Fibroblast of villous mesenchyme (primary cell): ENCODE measurements at regions not wholly inside any gene's neighbourhood (a gene's known extent, or its start where the extent isn't known, plus 50 kb on each side); places are given as distances from the start of the nearest gene placed in this dataset.

Source experiments
- DNase-seq: peaks from one replicate; pipeline ENCODE4 v3.0.0-alpha.2; 2010; ENCODE audit warnings: low read depth
- H3K4me3 ChIP-seq: 2 replicates; pipeline ENCODE4 v1.5.1; 2011; ENCODE audit warnings: low read depth, mild to moderate bottlenecking, low read length
- TF ChIP-seq, protein P1 (sequence below): IDR thresholded peaks from 2 replicates; pipeline ENCODE4 v1.5.1; 2012; ENCODE audit warnings: low read depth, mild to moderate bottlenecking, low read length; ENCODE audit not compliant: insufficient read depth

GRCh38 chr3:72641684-72642083 is 206.6 kb downstream of the SHQ1 start:
- DNase-seq, result no peak
- no peak overlapping the region for H3K4me3 ChIP-seq

GRCh38 chr3:72641072-72641471 is 207.2 kb downstream of the SHQ1 start:
- no peak for DNase-seq
- H3K4me3 ChIP-seq, result no peak overlapping the region
- TF ChIP-seq, protein P1, sequence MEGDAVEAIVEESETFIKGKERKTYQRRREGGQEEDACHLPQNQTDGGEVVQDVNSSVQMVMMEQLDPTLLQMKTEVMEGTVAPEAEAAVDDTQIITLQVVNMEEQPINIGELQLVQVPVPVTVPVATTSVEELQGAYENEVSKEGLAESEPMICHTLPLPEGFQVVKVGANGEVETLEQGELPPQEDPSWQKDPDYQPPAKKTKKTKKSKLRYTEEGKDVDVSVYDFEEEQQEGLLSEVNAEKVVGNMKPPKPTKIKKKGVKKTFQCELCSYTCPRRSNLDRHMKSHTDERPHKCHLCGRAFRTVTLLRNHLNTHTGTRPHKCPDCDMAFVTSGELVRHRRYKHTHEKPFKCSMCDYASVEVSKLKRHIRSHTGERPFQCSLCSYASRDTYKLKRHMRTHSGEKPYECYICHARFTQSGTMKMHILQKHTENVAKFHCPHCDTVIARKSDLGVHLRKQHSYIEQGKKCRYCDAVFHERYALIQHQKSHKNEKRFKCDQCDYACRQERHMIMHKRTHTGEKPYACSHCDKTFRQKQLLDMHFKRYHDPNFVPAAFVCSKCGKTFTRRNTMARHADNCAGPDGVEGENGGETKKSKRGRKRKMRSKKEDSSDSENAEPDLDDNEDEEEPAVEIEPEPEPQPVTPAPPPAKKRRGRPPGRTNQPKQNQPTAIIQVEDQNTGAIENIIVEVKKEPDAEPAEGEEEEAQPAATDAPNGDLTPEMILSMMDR, result no peak

More at GRCh38 chr3:72641684-72642083, 206.6 kb downstream of the SHQ1 start:
- TF ChIP-seq, protein P1, result no peak

DNA sequence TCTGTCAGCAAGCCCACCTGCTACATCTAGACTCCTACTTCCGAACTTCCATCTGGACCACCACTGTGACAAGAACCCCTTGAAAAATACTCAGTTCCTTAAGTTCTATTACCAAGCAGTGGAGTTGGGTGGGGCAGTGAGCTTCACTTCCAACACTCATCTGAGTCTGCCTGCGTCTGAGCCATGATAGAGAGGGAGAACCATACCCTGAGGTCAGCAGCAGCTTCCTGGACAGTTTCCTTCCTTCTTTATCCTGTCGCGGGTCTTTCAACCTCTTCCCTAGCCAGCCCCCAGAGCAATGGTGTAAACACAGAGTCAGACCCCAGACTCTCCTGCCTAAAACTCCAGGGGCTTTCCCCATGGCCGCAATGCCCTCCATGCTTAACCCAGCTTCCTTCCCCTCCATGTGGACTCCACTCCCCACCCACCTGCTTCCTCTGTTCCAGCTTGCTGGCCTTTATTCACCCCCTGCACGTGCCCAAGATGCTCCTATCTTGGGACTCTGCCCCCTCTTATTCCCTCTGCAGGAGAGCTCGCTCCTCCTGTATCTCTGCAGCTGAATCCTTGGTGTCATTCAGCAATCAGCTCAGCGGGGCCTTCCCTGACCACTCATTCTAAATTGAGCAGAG is 211.2 kb downstream of the SHQ1 start:
- no peak overlapping the region for H3K4me3 ChIP-seq
- TF ChIP-seq, protein P1, result no peak
- no peak for DNase-seq

DNA sequence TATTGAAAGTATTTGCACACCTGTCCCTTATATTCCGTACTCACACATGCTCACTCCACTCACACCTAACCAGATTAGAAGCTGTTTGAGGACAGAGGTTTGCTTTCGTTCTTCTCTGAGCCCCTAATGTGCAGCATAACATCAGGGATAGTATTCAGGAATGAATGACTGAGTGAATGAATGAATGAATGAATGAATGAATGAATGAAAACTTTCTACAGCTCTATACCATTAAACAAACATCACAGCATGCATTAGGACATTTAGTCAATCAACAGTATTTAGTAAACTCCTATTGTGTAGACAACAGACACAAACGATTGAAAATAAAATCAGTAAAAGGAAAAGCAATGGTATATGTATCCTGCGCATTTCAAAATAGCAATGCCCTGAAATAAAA is 212.7 kb downstream of the SHQ1 start:
- TF ChIP-seq, protein P1, result no peak

GRCh38 chr3:72634128-72634527 is 214.1 kb downstream of the SHQ1 start:
- no peak for DNase-seq
- H3K4me3 ChIP-seq, result no peak overlapping the region
- TF ChIP-seq, protein P1, result no peak

More for the DNA sequence above, 212.7 kb downstream of the SHQ1 start:
- no peak overlapping the region for H3K4me3 ChIP-seq
- no peak for DNase-seq

DNA sequence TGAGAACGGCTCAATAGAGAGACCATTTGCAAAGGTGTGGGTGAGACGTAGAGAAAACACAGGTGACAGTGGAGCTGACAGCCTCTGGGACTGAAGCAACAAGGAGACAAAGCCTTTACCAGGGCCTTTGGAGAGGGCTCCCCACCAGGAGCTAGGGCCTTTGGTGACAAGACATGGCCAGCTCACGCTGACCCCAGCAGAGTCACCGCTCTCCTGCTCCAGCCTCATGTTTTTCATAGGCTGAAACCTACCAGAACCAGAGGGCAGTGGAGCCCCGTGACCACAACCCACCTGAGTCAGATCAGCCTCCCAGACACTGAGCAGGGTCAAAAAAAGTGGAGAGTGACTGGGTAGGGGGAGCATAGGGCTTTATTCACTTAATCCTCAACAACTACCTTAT is 214.7 kb downstream of the SHQ1 start:
- no peak for DNase-seq
- TF ChIP-seq, protein P1, result no peak
- no peak overlapping the region for H3K4me3 ChIP-seq

- TF ChIP-seq, protein P1, result no peak
- DNase-seq, result no peak
- no peak overlapping the region for H3K4me3 ChIP-seq
These were observed 215.1 kb downstream of the SHQ1 start for GRCh38 chr3:72633121-72633520.
